C4-2B (cell line): ENCODE measurements at regions not wholly inside any gene's neighbourhood (a gene's known extent, or its start where the extent isn't known, plus 50 kb on each side); places are given as distances from the start of the nearest gene placed in this dataset.

Experiments
- ZFX ChIP-seq: fragments of 450-650 bp; IDR thresholded peaks from 2 replicates; pipeline ENCODE4 v1.6.1; 2017
- TF ChIP-seq, protein P1 (sequence below): fragments of 450-650 bp; conservative IDR thresholded peaks from 2 replicates; pipeline ENCODE4 v1.5.1; 2017; ENCODE audit warnings: mild to moderate bottlenecking

- TF ChIP-seq, protein P1, sequence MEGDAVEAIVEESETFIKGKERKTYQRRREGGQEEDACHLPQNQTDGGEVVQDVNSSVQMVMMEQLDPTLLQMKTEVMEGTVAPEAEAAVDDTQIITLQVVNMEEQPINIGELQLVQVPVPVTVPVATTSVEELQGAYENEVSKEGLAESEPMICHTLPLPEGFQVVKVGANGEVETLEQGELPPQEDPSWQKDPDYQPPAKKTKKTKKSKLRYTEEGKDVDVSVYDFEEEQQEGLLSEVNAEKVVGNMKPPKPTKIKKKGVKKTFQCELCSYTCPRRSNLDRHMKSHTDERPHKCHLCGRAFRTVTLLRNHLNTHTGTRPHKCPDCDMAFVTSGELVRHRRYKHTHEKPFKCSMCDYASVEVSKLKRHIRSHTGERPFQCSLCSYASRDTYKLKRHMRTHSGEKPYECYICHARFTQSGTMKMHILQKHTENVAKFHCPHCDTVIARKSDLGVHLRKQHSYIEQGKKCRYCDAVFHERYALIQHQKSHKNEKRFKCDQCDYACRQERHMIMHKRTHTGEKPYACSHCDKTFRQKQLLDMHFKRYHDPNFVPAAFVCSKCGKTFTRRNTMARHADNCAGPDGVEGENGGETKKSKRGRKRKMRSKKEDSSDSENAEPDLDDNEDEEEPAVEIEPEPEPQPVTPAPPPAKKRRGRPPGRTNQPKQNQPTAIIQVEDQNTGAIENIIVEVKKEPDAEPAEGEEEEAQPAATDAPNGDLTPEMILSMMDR = no peak
- no peak for TF ChIP-seq ZFX
Observed at GRCh38 chr18:22728481-22729105, 204.5 kb upstream of the RBBP8 start.
